H9 (cell line): ENCODE measurements at regions not wholly inside any gene's neighbourhood (a gene's known extent, or its start where the extent isn't known, plus 50 kb on each side); places are given as distances from the start of the nearest gene placed in this dataset.
A peak's percentile ranks its signal among the peaks of the same experiment; 100 is the strongest.

Experiments used
- DNase-seq: peaks from one replicate; pipeline ENCODE4 v3.0.0-alpha.2; 2017
- H2AFZ ChIP-seq: one replicate; pipeline ENCODE4 v1.6.1; 2013; ENCODE audit warnings: mild to moderate bottlenecking, low read length, control low read depth, moderate library complexity
- H2AK5ac ChIP-seq: 2 replicates; pipeline ENCODE4 v1.6.1; 2013; ENCODE audit warnings: low read length, control low read depth, mixed read lengths; ENCODE audit not compliant: insufficient read length
- H2BK120ac ChIP-seq: one replicate; pipeline ENCODE4 v1.6.1; 2013; ENCODE audit warnings: low read depth, mild to moderate bottlenecking, low read length, control low read depth, inconsistent platforms; ENCODE audit not compliant: poor library complexity, severe bottlenecking
- H2BK12ac ChIP-seq: 2 replicates; pipeline ENCODE4 v1.6.1; 2013; ENCODE audit warnings: low read length, control low read depth, mixed read lengths, low read depth; ENCODE audit not compliant: insufficient read length
- H2BK15ac ChIP-seq: 2 replicates; pipeline ENCODE4 v1.6.1; 2013; ENCODE audit warnings: low read depth, low read length, control low read depth
- H2BK20ac ChIP-seq: one replicate; pipeline ENCODE4 v1.6.1; 2013; ENCODE audit warnings: low read depth, mild to moderate bottlenecking, low read length, control low read depth, inconsistent platforms; ENCODE audit not compliant: poor library complexity, severe bottlenecking
- H2BK5ac ChIP-seq: 2 replicates; pipeline ENCODE4 v1.6.1; 2013; ENCODE audit warnings: low read length, control low read depth, mixed read lengths; ENCODE audit not compliant: insufficient read length
- H3K14ac ChIP-seq: 2 replicates; pipeline ENCODE4 v1.6.1; 2013; ENCODE audit warnings: low read length, control low read depth; ENCODE audit not compliant: insufficient read depth
- H3K18ac ChIP-seq: 2 replicates; pipeline ENCODE4 v1.6.1; 2013; ENCODE audit warnings: low read depth, mild to moderate bottlenecking, mixed read lengths, low read length, control low read depth; ENCODE audit not compliant: insufficient read length
- H3K23ac ChIP-seq: 2 replicates; pipeline ENCODE4 v1.6.1; 2013; ENCODE audit warnings: low read length, control low read depth, mixed read lengths, low read depth; ENCODE audit not compliant: insufficient read length
- H3K23me2 ChIP-seq: 2 replicates; pipeline ENCODE4 v1.6.1; 2013; ENCODE audit warnings: low read depth, mild to moderate bottlenecking, mixed read lengths, low read length, control low read depth; ENCODE audit not compliant: insufficient read length, poor library complexity, severe bottlenecking
- H3K27ac ChIP-seq: 2 replicates; pipeline ENCODE4 v1.5.1; 2013; ENCODE audit warnings: low read length, control low read depth, mixed read lengths, low read depth; ENCODE audit not compliant: insufficient read length
- H3K27me3 ChIP-seq: 2 replicates; pipeline ENCODE4 v1.6.1; 2013; ENCODE audit warnings: low read length, control low read depth, inconsistent platforms; ENCODE audit not compliant: insufficient read depth
- H3K4ac ChIP-seq: 2 replicates; pipeline ENCODE4 v1.6.1; 2013; ENCODE audit warnings: low read depth, mild to moderate bottlenecking, control low read depth, inconsistent platforms, low read length, moderate library complexity
- H3K4me1 ChIP-seq: 2 replicates; pipeline ENCODE4 v1.6.1; 2013; ENCODE audit warnings: low read length, control low read depth, inconsistent platforms; ENCODE audit not compliant: insufficient read depth
- H3K4me2 ChIP-seq: 2 replicates; pipeline ENCODE4 v1.6.1; 2013; ENCODE audit warnings: low read length, control low read depth, mixed read lengths; ENCODE audit not compliant: insufficient read length, insufficient read depth
- H3K56ac ChIP-seq: 2 replicates; pipeline ENCODE4 v1.6.1; 2013; ENCODE audit warnings: low read depth, mild to moderate bottlenecking, mixed read lengths, low read length, control low read depth; ENCODE audit not compliant: insufficient read length
- H3K79me1 ChIP-seq: 2 replicates; pipeline ENCODE4 v1.6.1; 2013; ENCODE audit warnings: low read depth, mild to moderate bottlenecking, moderate library complexity, low read length, control low read depth, inconsistent platforms; ENCODE audit not compliant: insufficient read depth, poor library complexity, severe bottlenecking
- H3K79me2 ChIP-seq: 2 replicates; pipeline ENCODE4 v1.6.1; 2013; ENCODE audit warnings: low read length, control low read depth, inconsistent platforms; ENCODE audit not compliant: insufficient read depth
- H3K9ac ChIP-seq: 2 replicates; pipeline ENCODE4 v1.6.1; 2013; ENCODE audit warnings: low read length, control low read depth, mixed read lengths; ENCODE audit not compliant: insufficient read length; ENCODE audit errors: extremely low read depth
- H3K9me3 ChIP-seq: one replicate; pipeline ENCODE4 v1.6.1; 2013; ENCODE audit warnings: low read depth, low read length, inconsistent platforms; ENCODE audit not compliant: control insufficient read depth
- H3T11ph ChIP-seq: one replicate; pipeline ENCODE4 v1.6.1; 2013; ENCODE audit warnings: mild to moderate bottlenecking, low read length, control low read depth, inconsistent platforms
- H4K20me1 ChIP-seq: one replicate; pipeline ENCODE4 v1.6.1; 2013; ENCODE audit not compliant: control insufficient read depth, insufficient read length, insufficient read depth
- H4K5ac ChIP-seq: 2 replicates; pipeline ENCODE4 v1.6.1; 2013; ENCODE audit warnings: low read depth, mild to moderate bottlenecking, mixed read lengths, low read length, control low read depth; ENCODE audit not compliant: insufficient read length
- H4K8ac ChIP-seq: replicated peaks from 2 replicates; pipeline ENCODE4 v1.6.1; 2013; ENCODE audit warnings: low read length, control low read depth, mixed read lengths, low read depth; ENCODE audit not compliant: insufficient read length
- H4K91ac ChIP-seq: 2 replicates; pipeline ENCODE4 v1.6.1; 2013; ENCODE audit warnings: low read depth, mild to moderate bottlenecking, moderate library complexity, mixed read lengths, low read length, control low read depth; ENCODE audit not compliant: insufficient read length
- H3K27ac Mint-ChIP-seq, 3 experiments: 2 replicates in 2 of 3; 3 replicates in 1 of 3; pipeline ENCODE4 v1.8.0; 2020 to 2021; ENCODE audit warnings: mixed read lengths in 3 of 3, mild to moderate bottlenecking in 1 of 3, moderate library complexity in 1 of 3
- H3K27me3 Mint-ChIP-seq: 2 replicates; pipeline ENCODE4 v1.8.0; 2021; ENCODE audit warnings: low read depth, mild to moderate bottlenecking, moderate library complexity, mixed read lengths
- H3K36me3 Mint-ChIP-seq, 3 experiments: 2 replicates in 2 of 3; 3 replicates in 1 of 3; pipeline ENCODE4 v1.8.0; 2020 to 2021; ENCODE audit warnings: low read depth in 3 of 3, mixed read lengths in 3 of 3; ENCODE audit not compliant: insufficient read depth in 1 of 3
- H3K4me1 Mint-ChIP-seq, 2 experiments: 2 replicates each; pipeline ENCODE4 v1.8.0; 2020; ENCODE audit warnings: mixed read lengths in 2 of 2
- H3K4me3 Mint-ChIP-seq, 2 experiments: 2 replicates in 1 of 2; 3 replicates in 1 of 2; pipeline ENCODE4 v1.8.0; 2020 to 2021; ENCODE audit warnings: mild to moderate bottlenecking in 2 of 2, mixed read lengths in 2 of 2, moderate library complexity in 1 of 2
- H3K9me3 Mint-ChIP-seq, 2 experiments: 2 replicates in 1 of 2; 3 replicates in 1 of 2; pipeline ENCODE4 v1.8.0; 2020; ENCODE audit warnings: mild to moderate bottlenecking in 2 of 2, mixed read lengths in 2 of 2, moderate library complexity in 1 of 2
- WGBS: extraction: QIAGEN DNeasy Blood & Tissue Kit; methylation state at CpG from one replicate; pipeline ENCODE4 v1.1.7; 2013; ENCODE audit warnings: missing lambda C conversion rate, low lambda C conversion rate, mixed read lengths; ENCODE audit not compliant: insufficient read length; ENCODE audit errors: extremely low coverage; 5-methylcytosine and 5-hydroxymethylcytosine counted together
- TF ChIP-seq, protein P1 (sequence below): fragments of 200-600 bp; sonication (generic); conservative IDR thresholded peaks from 3 replicates; pipeline ENCODE4 v1.8.0; 2021; ENCODE audit warnings: antibody characterized with exemption, mild to moderate bottlenecking

DNA sequence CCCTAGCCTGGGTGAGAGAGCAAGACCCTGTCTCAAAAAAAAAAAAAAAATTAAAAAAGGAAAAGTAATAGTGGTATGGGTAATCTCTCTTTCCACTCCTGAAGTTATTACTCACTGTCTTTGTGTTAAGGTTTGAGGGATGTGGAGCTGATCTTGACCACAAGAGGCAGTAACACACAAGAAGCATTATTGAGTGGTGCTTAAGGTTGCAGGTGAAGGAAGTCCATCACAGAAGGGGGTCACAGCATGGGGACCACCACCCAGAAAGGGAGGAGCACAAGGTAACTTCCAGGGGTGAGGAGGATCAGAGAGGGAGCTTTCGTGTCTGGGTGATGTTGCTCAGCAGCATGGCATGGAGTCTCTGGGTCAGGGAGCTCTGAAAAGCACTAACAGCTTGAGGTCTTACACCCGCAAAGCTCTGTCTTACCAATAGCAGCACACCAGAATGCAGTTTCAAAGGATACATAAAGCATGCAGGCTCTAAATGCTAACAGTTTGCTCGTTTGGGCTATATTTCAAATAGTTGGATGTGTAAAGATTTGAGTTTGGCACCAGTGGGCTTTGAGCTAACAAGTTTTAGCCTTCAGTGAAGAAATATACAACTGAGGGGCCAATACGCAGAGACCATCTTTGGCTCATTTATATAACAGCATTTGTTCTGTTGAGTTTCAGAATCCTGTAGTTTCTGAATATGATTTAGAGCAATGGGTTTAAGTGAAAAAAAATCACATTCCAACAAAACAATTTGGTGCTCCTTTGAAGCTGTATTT is 100.4 kb upstream of the DNAJC1 start:
- no peak for DNase-seq
- no CpG with 5 or more reads among the region's 4 CpGs for WGBS
- no peak overlapping the region for H3K27ac Mint-ChIP-seq

More for the DNA sequence above, 100.4 kb upstream of the DNAJC1 start:
- H3K56ac ChIP-seq, result no peak overlapping the region
- H2BK5ac ChIP-seq, result no peak overlapping the region
- no peak overlapping the region for H3K14ac ChIP-seq
- no peak overlapping the region for H3T11ph ChIP-seq
- Mint-ChIP-seq H3K4me1 (peaks cover 3% of the 10 kb centered on the region in 2 experiments), H3K36me3 (no peaks in the 10 kb centered on the region), H3K4me3 (no peak overlapping the region), H3K27me3 (peaks cover 1% of the 10 kb centered on the region), H3K9me3 (peaks cover 0 to 3% of the 10 kb centered on the region in 2 experiments; a peak in 2 of 5 replicates)
- TF ChIP-seq, protein P1, sequence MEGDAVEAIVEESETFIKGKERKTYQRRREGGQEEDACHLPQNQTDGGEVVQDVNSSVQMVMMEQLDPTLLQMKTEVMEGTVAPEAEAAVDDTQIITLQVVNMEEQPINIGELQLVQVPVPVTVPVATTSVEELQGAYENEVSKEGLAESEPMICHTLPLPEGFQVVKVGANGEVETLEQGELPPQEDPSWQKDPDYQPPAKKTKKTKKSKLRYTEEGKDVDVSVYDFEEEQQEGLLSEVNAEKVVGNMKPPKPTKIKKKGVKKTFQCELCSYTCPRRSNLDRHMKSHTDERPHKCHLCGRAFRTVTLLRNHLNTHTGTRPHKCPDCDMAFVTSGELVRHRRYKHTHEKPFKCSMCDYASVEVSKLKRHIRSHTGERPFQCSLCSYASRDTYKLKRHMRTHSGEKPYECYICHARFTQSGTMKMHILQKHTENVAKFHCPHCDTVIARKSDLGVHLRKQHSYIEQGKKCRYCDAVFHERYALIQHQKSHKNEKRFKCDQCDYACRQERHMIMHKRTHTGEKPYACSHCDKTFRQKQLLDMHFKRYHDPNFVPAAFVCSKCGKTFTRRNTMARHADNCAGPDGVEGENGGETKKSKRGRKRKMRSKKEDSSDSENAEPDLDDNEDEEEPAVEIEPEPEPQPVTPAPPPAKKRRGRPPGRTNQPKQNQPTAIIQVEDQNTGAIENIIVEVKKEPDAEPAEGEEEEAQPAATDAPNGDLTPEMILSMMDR, result peak; percentile 75
- H3K9me3 ChIP-seq, result no peaks in the 10 kb centered on the region
- H3K4ac ChIP-seq, result no peak overlapping the region
- no peak overlapping the region for H2BK12ac ChIP-seq
- H2AK5ac ChIP-seq, result no peak overlapping the region
- no peak overlapping the region for H2BK15ac ChIP-seq
- no peaks in the 10 kb centered on the region for H3K4me1 ChIP-seq
- H4K20me1 ChIP-seq, result no peaks in the 10 kb centered on the region
- no peak overlapping the region for H2BK20ac ChIP-seq
- H3K9ac ChIP-seq, result no peak overlapping the region
- no peak overlapping the region for H3K23ac ChIP-seq
- no peaks in the 10 kb centered on the region for H3K27me3 ChIP-seq
- no peaks in the 10 kb centered on the region for H3K79me2 ChIP-seq
- H2BK120ac ChIP-seq, result no peak overlapping the region
- H3K18ac ChIP-seq, result no peak overlapping the region
- H4K91ac ChIP-seq, result no peak overlapping the region
- no peak overlapping the region for H4K5ac ChIP-seq
- H2AFZ ChIP-seq, result no peak overlapping the region
- H3K79me1 ChIP-seq, result no peaks in the 10 kb centered on the region
- no peak overlapping the region for H4K8ac ChIP-seq
- H3K23me2 ChIP-seq, result no peaks in the 10 kb centered on the region
- H3K27ac ChIP-seq, result no peak overlapping the region
- no peak overlapping the region for H3K4me2 ChIP-seq
